Astrocyte (in vitro differentiated cells and primary cell): ENCODE measurements at regions not wholly inside any gene's neighbourhood (a gene's known extent, or its start where the extent isn't known, plus 50 kb on each side); places are given as distances from the start of the nearest gene placed in this dataset.

ENCODE experiments used
- EZH2 ChIP-seq: IDR thresholded peaks from 2 replicates; pipeline ENCODE4 v1.6.1; 2012; ENCODE audit warnings: mild to moderate bottlenecking, low read length, inconsistent platforms; ENCODE audit not compliant: insufficient read depth
- TF ChIP-seq, protein P1 (sequence below): IDR thresholded peaks from 2 replicates; pipeline ENCODE4 v1.5.1; 2011; ENCODE audit warnings: low read depth, mild to moderate bottlenecking, inconsistent platforms, low read length, moderate library complexity; ENCODE audit not compliant: insufficient read depth

DNA sequence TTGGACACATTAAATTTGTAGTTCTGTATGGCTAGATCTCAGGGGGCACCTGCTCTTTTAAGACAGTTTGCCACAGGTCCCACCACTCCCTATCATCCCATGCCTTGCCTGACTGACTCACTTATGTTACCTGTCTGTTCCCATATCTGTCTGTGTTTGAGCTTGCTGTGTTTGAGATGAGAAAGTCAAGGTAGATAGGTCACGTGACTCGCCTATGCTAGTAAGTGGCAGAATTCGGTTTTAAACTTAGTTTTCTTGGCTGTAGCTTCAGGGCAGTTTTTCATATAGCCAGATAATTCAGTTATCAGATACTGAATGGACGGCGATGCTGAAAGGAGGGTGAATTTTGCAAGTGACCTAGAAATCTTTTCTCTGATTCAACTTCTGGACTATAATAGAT, 348.4 kb downstream of the RPS24 start:
- TF ChIP-seq, protein P1, sequence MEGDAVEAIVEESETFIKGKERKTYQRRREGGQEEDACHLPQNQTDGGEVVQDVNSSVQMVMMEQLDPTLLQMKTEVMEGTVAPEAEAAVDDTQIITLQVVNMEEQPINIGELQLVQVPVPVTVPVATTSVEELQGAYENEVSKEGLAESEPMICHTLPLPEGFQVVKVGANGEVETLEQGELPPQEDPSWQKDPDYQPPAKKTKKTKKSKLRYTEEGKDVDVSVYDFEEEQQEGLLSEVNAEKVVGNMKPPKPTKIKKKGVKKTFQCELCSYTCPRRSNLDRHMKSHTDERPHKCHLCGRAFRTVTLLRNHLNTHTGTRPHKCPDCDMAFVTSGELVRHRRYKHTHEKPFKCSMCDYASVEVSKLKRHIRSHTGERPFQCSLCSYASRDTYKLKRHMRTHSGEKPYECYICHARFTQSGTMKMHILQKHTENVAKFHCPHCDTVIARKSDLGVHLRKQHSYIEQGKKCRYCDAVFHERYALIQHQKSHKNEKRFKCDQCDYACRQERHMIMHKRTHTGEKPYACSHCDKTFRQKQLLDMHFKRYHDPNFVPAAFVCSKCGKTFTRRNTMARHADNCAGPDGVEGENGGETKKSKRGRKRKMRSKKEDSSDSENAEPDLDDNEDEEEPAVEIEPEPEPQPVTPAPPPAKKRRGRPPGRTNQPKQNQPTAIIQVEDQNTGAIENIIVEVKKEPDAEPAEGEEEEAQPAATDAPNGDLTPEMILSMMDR: no peak
- TF ChIP-seq EZH2: no peak
